HepG2 (cell line): ENCODE measurements at regions not wholly inside any gene's neighbourhood (a gene's known extent, or its start where the extent isn't known, plus 50 kb on each side); places are given as distances from the start of the nearest gene placed in this dataset.
A peak's percentile ranks its signal among the peaks of the same experiment; 100 is the strongest.

Experiments
- ATAC-seq: fragments of 200-7000 bp; cut with Tn5 transposase; 3 replicates; pipeline ENCODE4 v1.9.1; 2020; ENCODE audit warnings: mild to moderate bottlenecking, moderate library complexity
- BruUV-seq: library from RNA; stranded (reverse); fragments of 400-500 nt; replicated peaks from 2 replicates; lab custom pipeline; 2021; lab: Mats Ljungman, UMichigan
- CTCF ChIA-PET: fragments of 300-600 bp; formaldehyde crosslinking; extraction: SDS; loops from one replicate; lab custom pipeline; 2021; ENCODE audit warnings: low total read pairs, inconsistent platforms, low intra/inter-chr PET ratio; lab: Yijun Ruan, JAX
- POLR2A ChIA-PET: fragments of 350-600 bp; sonication (Branson Sonifier 250); formaldehyde crosslinking; loops from one replicate; lab custom pipeline; 2020; ENCODE audit warnings: antibody characterized with exemption, inconsistent platforms; lab: Yijun Ruan, JAX
- DNase-seq: peaks from one replicate; pipeline ENCODE4 v3.0.0-alpha.2; 2015; ENCODE audit warnings: low spot score
- FAIRE-seq: peaks from 3 replicates; lab custom pipeline; 2011; peaks lifted over from hg19 to GRCh38; lab: Jason Lieb, UNC
- H2AFZ ChIP-seq: one replicate; pipeline ENCODE4 v1.6.1; 2011; ENCODE audit warnings: low read length, inconsistent platforms
- H3K27ac ChIP-seq: fragments of 300-600 bp; 3 replicates; pipeline ENCODE4 v1.8.0; 2011; ENCODE audit warnings: mixed run types, mild to moderate bottlenecking, mixed read lengths, low read length, inconsistent platforms; ENCODE audit not compliant: insufficient read depth; ENCODE audit errors: extremely low read length
- H3K27me3 ChIP-seq, 2 experiments: fragments of 200-600 bp in 1 of 2; 2 replicates in 1 of 2; 3 replicates in 1 of 2; pipeline versions ENCODE4 v1.6.0 to v1.8.0; 2011; ENCODE audit warnings: low read length in 2 of 2, mild to moderate bottlenecking in 2 of 2, moderate library complexity in 2 of 2, inconsistent platforms in 1 of 2; ENCODE audit not compliant: insufficient read depth in 2 of 2, control insufficient read depth in 1 of 2
- H3K36me3 ChIP-seq, 2 experiments: fragments of 200-600 bp in 1 of 2; replicated peaks in 1 of 2; 2 replicates in 1 of 2; 3 replicates in 1 of 2; pipeline versions ENCODE4 v1.5.1 to v1.8.0; 2011; ENCODE audit warnings: low read length in 2 of 2, inconsistent platforms in 1 of 2; ENCODE audit not compliant: insufficient read depth in 2 of 2, control insufficient read depth in 1 of 2
- H3K4me1 ChIP-seq: 2 replicates; pipeline ENCODE4 v1.5.1; 2012; ENCODE audit warnings: low read length, inconsistent platforms; ENCODE audit not compliant: insufficient read depth
- H3K4me2 ChIP-seq: 2 replicates; pipeline ENCODE4 v1.6.0; 2011; ENCODE audit warnings: low read depth, low read length, inconsistent platforms
- H3K4me3 ChIP-seq, 3 experiments: fragments of 200-600 bp in 1 of 3; sonication (generic), shearing (Covaris generic) in 1 of 3; replicated peaks in 1 of 3; 2 replicates each; pipeline ENCODE4 v1.5.1; 2011 to 2016; ENCODE audit warnings: low read length in 3 of 3, inconsistent platforms in 2 of 3, low read depth in 2 of 3, mild to moderate bottlenecking in 2 of 3, control low read depth in 1 of 3, mixed read lengths in 1 of 3; ENCODE audit not compliant: insufficient read depth in 1 of 3
- H3K79me2 ChIP-seq: one replicate; pipeline ENCODE4 v1.6.1; 2011; ENCODE audit warnings: low read length, inconsistent platforms; ENCODE audit not compliant: insufficient read depth
- H3K9ac ChIP-seq: 2 replicates; pipeline ENCODE4 v1.6.0; 2011; ENCODE audit warnings: mild to moderate bottlenecking, low read depth, low read length, inconsistent platforms; ENCODE audit not compliant: insufficient read depth
- H3K9me3 ChIP-seq: 2 replicates; pipeline ENCODE4 v1.5.1; 2012; ENCODE audit warnings: mild to moderate bottlenecking, low read length
- H4K20me1 ChIP-seq: 2 replicates; pipeline ENCODE4 v1.6.0; 2011; ENCODE audit warnings: inconsistent platforms, mild to moderate bottlenecking, low read length, moderate library complexity; ENCODE audit not compliant: insufficient read depth
- DDIT3 ChIP-seq: sonication (generic); formaldehyde crosslinking; IDR thresholded peaks from 2 replicates; pipeline ENCODE4 v1.4.0; 2020; ENCODE audit warnings: mild to moderate bottlenecking, missing genetic modification reagents
- GPN1 ChIP-seq: sonication (generic); formaldehyde crosslinking; IDR thresholded peaks from 2 replicates; pipeline ENCODE4 v1.5.1; 2020; ENCODE audit warnings: missing genetic modification reagents, borderline replicate concordance
- HMG20B ChIP-seq: conservative IDR thresholded peaks from 2 replicates; pipeline ENCODE4 v1.6.1; 2016; ENCODE audit warnings: missing genetic modification reagents, missing compliant biosample characterization
- HNF4A ChIP-seq: sonication (generic); formaldehyde crosslinking; IDR thresholded peaks from 2 replicates; pipeline ENCODE4 v1.4.0; 2020; ENCODE audit warnings: missing genetic modification reagents
- KAT2B ChIP-seq: fragments of 150-350 bp; IDR thresholded peaks from 2 replicates; pipeline ENCODE4 v1.6.1; 2014; ENCODE audit warnings: low read depth, low read length, borderline replicate concordance
- NFE2L1 ChIP-seq: sonication (generic); formaldehyde crosslinking; IDR thresholded peaks from 2 replicates; pipeline ENCODE4 v1.4.0; 2020; ENCODE audit warnings: missing genetic modification reagents, mild to moderate bottlenecking, borderline replicate concordance
- PCBP2 ChIP-seq: fragments of 200-400 bp; formaldehyde crosslinking; optimal IDR thresholded peaks from 2 replicates; pipeline ENCODE3; 2018; ENCODE audit warnings: low read length, low read depth; ENCODE audit not compliant: poor library complexity, severe bottlenecking
- RBM39 ChIP-seq: fragments of 200-400 bp; formaldehyde crosslinking; IDR thresholded peaks from one replicate; pipeline ENCODE4 v1.6.1; 2018; ENCODE audit warnings: antibody characterized with exemption, mild to moderate bottlenecking, low read depth, low read length; ENCODE audit not compliant: poor library complexity, severe bottlenecking
- U2AF2 ChIP-seq: fragments of 200-400 bp; formaldehyde crosslinking; IDR thresholded peaks from 2 replicates; pipeline ENCODE4 v1.6.1; 2017; ENCODE audit warnings: low read depth, mild to moderate bottlenecking, low read length
- ZFP90 ChIP-seq: sonication (generic); formaldehyde crosslinking; IDR thresholded peaks from 2 replicates; pipeline ENCODE4 v1.8.0; 2022; ENCODE audit warnings: missing genetic modification reagents, mild to moderate bottlenecking, inconsistent platforms, borderline replicate concordance
- ZMYM4 ChIP-seq: sonication (generic); formaldehyde crosslinking; IDR thresholded peaks from 2 replicates; pipeline ENCODE4 v1.8.1; 2023; ENCODE audit warnings: mild to moderate bottlenecking, missing genetic modification reagents
- ZNF441 ChIP-seq: sonication (generic); formaldehyde crosslinking; IDR thresholded peaks from 2 replicates; pipeline ENCODE4 v1.7.0; 2021; ENCODE audit warnings: missing genetic modification reagents, borderline replicate concordance
- WGBS: methylation state at CpG from one replicate; pipeline ENCODE4 v1.1.6; 2017; ENCODE audit warnings: low lambda C conversion rate; 5-methylcytosine and 5-hydroxymethylcytosine counted together
- in situ Hi-C: cut with HindIII; loops from 2 replicates; pipeline ENCODE4 v1.10.0; 2017; ENCODE audit warnings: low pct_unique_long_range_greater_than_20kb; ENCODE audit not compliant: extremely low pct_ligation_motif_present
- intact Hi-C: fragments of 100-400 bp; cut with micrococcal nuclease; formaldehyde crosslinking; loops from one replicate; pipeline ENCODE4 v1.10.0; 2022; ENCODE audit not compliant: unreplicated experiment
- TF ChIP-seq, protein P1 (sequence below): IDR thresholded peaks from 2 replicates; pipeline ENCODE4 v1.6.1; 2016; ENCODE audit warnings: low read depth
- TF ChIP-seq, protein P2 (sequence below): sonication (generic); formaldehyde crosslinking; IDR thresholded peaks from 2 replicates; pipeline ENCODE4 v1.4.0; 2020; ENCODE audit warnings: missing genetic modification reagents; ENCODE audit errors: not compliant biosample characterization
- TF ChIP-seq, protein P3 (sequence below): sonication (generic); formaldehyde crosslinking; IDR thresholded peaks from 2 replicates; pipeline ENCODE4 v1.5.0; 2020; ENCODE audit warnings: missing genetic modification reagents

- TF ChIP-seq ZMYM4 (CRISPR knock-in tag) (no peak), ZFP90 (CRISPR knock-in tag) (no peak), DDIT3 (CRISPR knock-in tag) (no peak), PCBP2 (no peak), RBM39 (no peak)
- TF ChIP-seq, protein P1, sequence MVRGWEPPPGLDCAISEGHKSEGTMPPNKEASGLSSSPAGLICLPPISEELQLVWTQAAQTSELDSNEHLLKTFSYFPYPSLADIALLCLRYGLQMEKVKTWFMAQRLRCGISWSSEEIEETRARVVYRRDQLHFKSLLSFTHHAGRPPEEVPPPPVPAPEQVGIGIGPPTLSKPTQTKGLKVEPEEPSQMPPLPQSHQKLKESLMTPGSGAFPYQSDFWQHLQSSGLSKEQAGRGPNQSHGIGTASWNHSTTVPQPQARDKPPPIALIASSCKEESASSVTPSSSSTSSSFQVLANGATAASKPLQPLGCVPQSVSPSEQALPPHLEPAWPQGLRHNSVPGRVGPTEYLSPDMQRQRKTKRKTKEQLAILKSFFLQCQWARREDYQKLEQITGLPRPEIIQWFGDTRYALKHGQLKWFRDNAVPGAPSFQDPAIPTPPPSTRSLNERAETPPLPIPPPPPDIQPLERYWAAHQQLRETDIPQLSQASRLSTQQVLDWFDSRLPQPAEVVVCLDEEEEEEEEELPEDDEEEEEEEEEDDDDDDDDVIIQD (CRISPR knock-in tag): no peak
- TF ChIP-seq, protein P2, sequence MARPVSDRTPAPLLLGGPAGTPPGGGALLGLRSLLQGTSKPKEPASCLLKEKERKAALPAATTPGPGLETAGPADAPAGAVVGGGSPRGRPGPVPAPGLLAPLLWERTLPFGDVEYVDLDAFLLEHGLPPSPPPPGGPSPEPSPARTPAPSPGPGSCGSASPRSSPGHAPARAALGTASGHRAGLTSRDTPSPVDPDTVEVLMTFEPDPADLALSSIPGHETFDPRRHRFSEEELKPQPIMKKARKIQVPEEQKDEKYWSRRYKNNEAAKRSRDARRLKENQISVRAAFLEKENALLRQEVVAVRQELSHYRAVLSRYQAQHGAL (CRISPR knock-in tag): no peak
Observed at GRCh38 chr7:28260969-28261368, 80.4 kb upstream of the JAZF1 start (continued).

DNA sequence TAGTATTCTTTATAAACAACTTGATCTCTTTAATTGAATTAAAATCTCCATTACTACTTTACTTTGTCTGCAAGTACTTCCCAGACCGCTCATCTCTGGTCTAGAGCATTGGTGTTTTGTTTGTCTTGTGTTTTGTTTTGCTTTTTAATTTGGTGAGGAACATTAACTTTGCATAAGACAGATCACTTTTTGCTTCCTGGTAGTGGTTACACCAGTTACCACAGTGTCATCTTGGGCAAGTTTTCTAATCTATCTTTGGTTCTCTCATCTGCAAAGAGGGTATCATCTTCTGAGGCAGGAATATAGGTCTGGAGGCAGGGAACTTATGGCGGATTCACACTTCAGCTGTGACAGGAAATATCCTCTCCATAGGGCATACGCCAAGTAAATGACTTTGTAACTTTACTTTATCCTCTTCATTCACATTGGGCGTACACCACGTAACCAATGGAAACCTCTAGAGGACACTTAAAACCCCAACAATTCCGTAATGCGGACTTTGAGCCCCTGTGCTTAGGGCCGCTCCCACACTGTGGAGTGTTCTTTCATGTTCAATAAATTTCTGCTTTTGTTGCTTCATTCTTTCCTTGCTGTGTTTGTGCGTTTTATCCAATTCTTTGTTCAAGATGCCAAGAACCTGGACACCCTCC is 83.2 kb upstream of the JAZF1 start:
- Histone ChIP-seq H4K20me1 (no peaks in the 10 kb centered on the region), H3K36me3 (no peaks in the 10 kb centered on the region), H3K9ac (no peak overlapping the region), H3K9me3 (no peaks in the 10 kb centered on the region), H3K79me2 (no peaks in the 10 kb centered on the region), H3K27ac (no peak overlapping the region), H2AFZ (no peak overlapping the region), H3K4me2 (no peak overlapping the region), H3K4me3 (no peak overlapping the region), H3K27me3 (no peaks in the 10 kb centered on the region), H3K4me1 (no peaks in the 10 kb centered on the region)
- in situ Hi-C loops (no loop called here), intact Hi-C loops (no loop called here)
- WGBS: 18% methylated on average over 9 of the region's 9 CpGs
- ATAC-seq (no peak), DNase-seq (peak; percentile 3), FAIRE-seq (no peak)
- TF ChIP-seq NFE2L1 (CRISPR knock-in tag) (no peak), ZNF441 (no peak), HNF4A (peak; percentile 25; the same call in 1 of the 2 replicates), HMG20B (CRISPR knock-in tag) (no peak), KAT2B (no peak), GPN1 (CRISPR knock-in tag) (no peak), U2AF2 (no peak)
- TF ChIP-seq, protein P3, sequence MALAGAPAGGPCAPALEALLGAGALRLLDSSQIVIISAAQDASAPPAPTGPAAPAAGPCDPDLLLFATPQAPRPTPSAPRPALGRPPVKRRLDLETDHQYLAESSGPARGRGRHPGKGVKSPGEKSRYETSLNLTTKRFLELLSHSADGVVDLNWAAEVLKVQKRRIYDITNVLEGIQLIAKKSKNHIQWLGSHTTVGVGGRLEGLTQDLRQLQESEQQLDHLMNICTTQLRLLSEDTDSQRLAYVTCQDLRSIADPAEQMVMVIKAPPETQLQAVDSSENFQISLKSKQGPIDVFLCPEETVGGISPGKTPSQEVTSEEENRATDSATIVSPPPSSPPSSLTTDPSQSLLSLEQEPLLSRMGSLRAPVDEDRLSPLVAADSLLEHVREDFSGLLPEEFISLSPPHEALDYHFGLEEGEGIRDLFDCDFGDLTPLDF (CRISPR knock-in tag): no peak
- no TSS peak for BruUV-seq
- POLR2A ChIA-PET: no interaction called here
- CTCF ChIA-PET: no interaction called here
